K562 (cell line): ENCODE measurements at regions not wholly inside any gene's neighbourhood (a gene's known extent, or its start where the extent isn't known, plus 50 kb on each side); places are given as distances from the start of the nearest gene placed in this dataset.
"Not testable (repeated sequence)": the region's sequence is repeated elsewhere in the genome, so short reads cannot be mapped to it uniquely, and the experiment has no call there.

Experiments used
- BMI1 ChIP-seq: fragments of 150-350 bp; IDR thresholded peaks from 2 replicates; pipeline ENCODE4 v1.6.1; 2014; ENCODE audit warnings: low read length
- CCAR2 ChIP-seq: fragments of 200-400 bp; formaldehyde crosslinking; IDR thresholded peaks from 2 replicates; pipeline ENCODE4 v1.6.1; 2017; ENCODE audit warnings: mild to moderate bottlenecking, low read depth, low read length
- NR1H2 ChIP-seq: sonication (generic); formaldehyde crosslinking; IDR thresholded peaks from 2 replicates; pipeline ENCODE4 v1.4.0; 2020; ENCODE audit warnings: mild to moderate bottlenecking, missing genetic modification reagents
- PKNOX1 ChIP-seq: fragments of 450-650 bp; IDR thresholded peaks from 2 replicates; pipeline ENCODE4 v1.6.1; 2016
- POLR2AphosphoS5 ChIP-seq: IDR thresholded peaks from 2 replicates; pipeline ENCODE4 v1.6.1; 2011; ENCODE audit warnings: mild to moderate bottlenecking, low read depth, low read length, moderate library complexity; ENCODE audit not compliant: control insufficient read depth, insufficient read depth
- PREB ChIP-seq: sonication (generic); formaldehyde crosslinking; IDR thresholded peaks from 2 replicates; pipeline ENCODE4 v1.8.1; 2023; ENCODE audit warnings: mild to moderate bottlenecking, missing genetic modification reagents
- TCF7L2 ChIP-seq: fragments of 150-350 bp; IDR thresholded peaks from 2 replicates; pipeline ENCODE4 v1.6.1; 2016; ENCODE audit warnings: low read depth, mild to moderate bottlenecking, low read length, moderate library complexity
- ZC3H11A ChIP-seq: IDR thresholded peaks from 2 replicates; pipeline ENCODE4 v1.6.1; 2012; ENCODE audit warnings: low read depth, low read length, improper control_type of control experiment

- TF ChIP-seq PKNOX1; CCAR2; NR1H2 (CRISPR knock-in tag); PREB; TCF7L2; ZC3H11A; BMI1; POLR2AphosphoS5: not testable (repeated sequence)
Measured at GRCh38 chr7:65073160-65073559, 66.7 kb upstream of the ERV3-1 start.
